ENCODE measurements at regions not wholly inside any gene's neighbourhood (a gene's known extent, or its start where the extent isn't known, plus 50 kb on each side); places are given as distances from the start of the nearest gene placed in this dataset.

- TF ChIP-seq EZH2 (optimal IDR thresholded peaks at IDR 0.05; ENCODE audit: low read depth, low read length) = no peak
- no peak for TF ChIP-seq EZH2phosphoT487 (IDR thresholded peaks at IDR 0.05; ENCODE audit: low read length)
- TF ChIP-seq CTCF (IDR thresholded peaks at IDR 0.05; ENCODE audit: low read length) = no peak
- no peaks in the 10 kb centered on the region for H3K4me1 ChIP-seq (ENCODE audit: low read length)
- no peak overlapping the region for H3K4me3 ChIP-seq (ENCODE audit: low read length)
- no peak overlapping the region for H3K4me2 ChIP-seq (ENCODE audit: low read depth, low read length)
- no peaks in the 10 kb centered on the region for H3K79me2 ChIP-seq (ENCODE audit: low read length)
- no peak overlapping the region for H3K9ac ChIP-seq (ENCODE audit: low read length)
- H3K9me2 ChIP-seq (replicated peaks; ENCODE audit: insufficient read depth, low read length) = no peaks in the 10 kb centered on the region
- H3K36me3 ChIP-seq (replicated peaks; ENCODE audit: insufficient read depth, low read length) = no peaks in the 10 kb centered on the region
- H3K27me3 ChIP-seq (replicated peaks; ENCODE audit: insufficient read depth, low read length) = no peaks in the 10 kb centered on the region
- H3F3A ChIP-seq (ENCODE audit: insufficient read depth, low read length) = no peaks in the 10 kb centered on the region
- no peaks in the 10 kb centered on the region for H3K9me3 ChIP-seq (replicated peaks; ENCODE audit: insufficient read depth, low read length)
- H2AFZ ChIP-seq (ENCODE audit: low read length) = no peak overlapping the region
- no peaks in the 10 kb centered on the region for H4K20me1 ChIP-seq (ENCODE audit: insufficient read depth, low read length)
- no peak overlapping the region for H3K27ac ChIP-seq (ENCODE audit: low read length)
- DNase-seq = no peak
Measured at GRCh38 chr15:96701877-96702276, 371.4 kb downstream of the NR2F2 start.

GRCh38 chr15:96702589-96702988 is 372.1 kb downstream of the NR2F2 start:
- H3F3A ChIP-seq (ENCODE audit: insufficient read depth, low read length) = no peaks in the 10 kb centered on the region
- H3K4me1 ChIP-seq (ENCODE audit: low read length) = no peaks in the 10 kb centered on the region
- H4K20me1 ChIP-seq (ENCODE audit: insufficient read depth, low read length) = no peaks in the 10 kb centered on the region
- no peak overlapping the region for H3K9ac ChIP-seq (ENCODE audit: low read length)
- no peak for TF ChIP-seq EZH2 (optimal IDR thresholded peaks at IDR 0.05; ENCODE audit: low read depth, low read length)
- TF ChIP-seq CTCF (IDR thresholded peaks at IDR 0.05; ENCODE audit: low read length) = no peak
- TF ChIP-seq EZH2phosphoT487 (IDR thresholded peaks at IDR 0.05; ENCODE audit: low read length) = no peak
- no peak overlapping the region for H3K4me3 ChIP-seq (ENCODE audit: low read length)
- H3K9me3 ChIP-seq (replicated peaks; ENCODE audit: insufficient read depth, low read length) = no peaks in the 10 kb centered on the region
- no peaks in the 10 kb centered on the region for H3K27me3 ChIP-seq (replicated peaks; ENCODE audit: insufficient read depth, low read length)
- H2AFZ ChIP-seq (ENCODE audit: low read length) = no peak overlapping the region
- no peak overlapping the region for H3K27ac ChIP-seq (ENCODE audit: low read length)
- no peaks in the 10 kb centered on the region for H3K9me2 ChIP-seq (replicated peaks; ENCODE audit: insufficient read depth, low read length)
- DNase-seq = no peak
- H3K4me2 ChIP-seq (ENCODE audit: low read depth, low read length) = no peak overlapping the region
- H3K36me3 ChIP-seq (replicated peaks; ENCODE audit: insufficient read depth, low read length) = no peaks in the 10 kb centered on the region
- no peaks in the 10 kb centered on the region for H3K79me2 ChIP-seq (ENCODE audit: low read length)

- no peaks in the 10 kb centered on the region for H4K20me1 ChIP-seq (ENCODE audit: insufficient read depth, low read length)
- no peaks in the 10 kb centered on the region for H3K36me3 ChIP-seq (replicated peaks; ENCODE audit: insufficient read depth, low read length)
- H3K27ac ChIP-seq (ENCODE audit: low read length) = no peak overlapping the region
- H3K4me2 ChIP-seq (ENCODE audit: low read depth, low read length) = no peak overlapping the region
- H3K79me2 ChIP-seq (ENCODE audit: low read length) = no peaks in the 10 kb centered on the region
- H3K9ac ChIP-seq (ENCODE audit: low read length) = no peak overlapping the region
- H3K27me3 ChIP-seq (replicated peaks; ENCODE audit: insufficient read depth, low read length) = no peaks in the 10 kb centered on the region
- no peaks in the 10 kb centered on the region for H3K9me3 ChIP-seq (replicated peaks; ENCODE audit: insufficient read depth, low read length)
- H3K4me1 ChIP-seq (ENCODE audit: low read length) = no peaks in the 10 kb centered on the region
- TF ChIP-seq EZH2 (optimal IDR thresholded peaks at IDR 0.05; ENCODE audit: low read depth, low read length) (no peak), CTCF (IDR thresholded peaks at IDR 0.05; ENCODE audit: low read length) (no peak), EZH2phosphoT487 (IDR thresholded peaks at IDR 0.05; ENCODE audit: low read length) (no peak)
- DNase-seq = no peak
- no peak overlapping the region for H2AFZ ChIP-seq (ENCODE audit: low read length)
- no peak overlapping the region for H3K4me3 ChIP-seq (ENCODE audit: low read length)
- H3K9me2 ChIP-seq (replicated peaks; ENCODE audit: insufficient read depth, low read length) = no peaks in the 10 kb centered on the region
- H3F3A ChIP-seq (ENCODE audit: insufficient read depth, low read length) = no peaks in the 10 kb centered on the region
Measured at GRCh38 chr15:96703091-96703490, 372.6 kb downstream of the NR2F2 start.

Data from MM.1S (cell line).